ENCODE measurements at regions not wholly inside any gene's neighbourhood (a gene's known extent, or its start where the extent isn't known, plus 50 kb on each side); places are given as distances from the start of the nearest gene placed in this dataset.
A peak's percentile ranks its signal among the peaks of the same experiment; 100 is the strongest.

DNA sequence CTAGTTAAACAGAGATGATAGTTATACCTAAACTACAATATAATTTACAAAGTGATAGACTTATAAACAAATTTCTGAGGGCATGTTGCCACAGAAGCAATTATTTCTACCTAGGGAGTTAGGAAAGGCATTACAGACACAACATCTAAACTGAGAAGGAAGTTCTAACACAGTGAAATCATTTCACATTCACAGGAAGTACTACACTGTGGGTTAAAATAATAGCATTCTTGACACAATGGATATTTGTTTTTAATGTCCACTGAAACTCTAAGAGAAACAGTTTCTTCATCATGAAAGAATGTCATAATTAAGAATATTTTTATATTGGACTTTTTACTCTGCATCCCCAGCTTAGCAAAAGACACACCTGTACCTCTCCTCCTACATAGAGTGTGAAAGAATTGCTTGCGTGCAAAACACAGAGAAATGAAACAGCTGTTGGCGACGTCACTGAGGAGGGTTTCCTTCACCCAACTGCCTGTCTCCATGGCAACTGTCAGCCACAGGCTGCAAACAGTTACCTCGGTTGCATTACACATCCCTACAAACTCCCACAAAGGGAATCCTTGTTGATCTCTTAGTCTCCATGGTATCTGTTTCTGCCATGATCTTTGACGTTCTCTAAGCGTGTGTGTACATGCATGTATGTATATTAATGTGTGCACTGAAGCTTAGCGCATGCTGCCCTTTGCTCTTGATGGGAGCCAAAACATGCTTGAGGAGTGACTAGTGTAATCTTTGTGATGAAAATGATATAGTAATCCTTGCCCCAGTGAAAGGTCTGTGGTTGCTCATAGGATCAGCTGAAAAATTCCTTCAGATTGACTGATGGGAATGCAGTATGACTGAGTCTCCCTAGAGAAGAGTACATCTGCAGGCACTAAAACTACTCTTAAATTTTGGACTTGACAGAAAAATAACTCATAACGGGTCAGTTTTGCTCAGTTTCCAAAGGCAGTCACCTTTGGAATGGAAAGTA, 168.5 kb downstream of the ACTL7B start:
- no peaks in the 10 kb centered on the region for H3K4me1 ChIP-seq (ENCODE audit: insufficient read depth)
- H3K4me2 ChIP-seq, result no peak overlapping the region
- no peaks in the 10 kb centered on the region for H3K27me3 ChIP-seq
- no peak overlapping the region for H3K27ac ChIP-seq
- peak; percentile 48 for DNase-seq (ENCODE audit: low spot score)
- TF ChIP-seq EZH2phosphoT487 (IDR thresholded peaks at IDR 0.05; ENCODE audit: low read depth, severe bottlenecking, unreplicated experiment) (no peak), EZH2 (IDR thresholded peaks at IDR 0.05; ENCODE audit: borderline replicate concordance) (no peak), CTCF (IDR thresholded peaks at IDR 0.05; ENCODE audit: poor library complexity) (no peak)
- H3K79me2 ChIP-seq, result no peaks in the 10 kb centered on the region
- no peaks in the 10 kb centered on the region for H3K9me3 ChIP-seq (ENCODE audit: low read depth)
- WGBS (ENCODE audit: low lambda C conversion rate, missing lambda C conversion rate), result 81% methylated on average over 8 of the region's 8 CpGs
- H4K20me1 ChIP-seq (ENCODE audit: insufficient read depth, poor library complexity, severe bottlenecking), result no peaks in the 10 kb centered on the region
- no peaks in the 10 kb centered on the region for H3K9me2 ChIP-seq (replicated peaks; ENCODE audit: insufficient read depth)
- H3K4me3 ChIP-seq, result no peak overlapping the region
- H3K36me3 ChIP-seq (replicated peaks; ENCODE audit: insufficient read depth, low read depth), result no peaks in the 10 kb centered on the region
- no peak overlapping the region for H2AFZ ChIP-seq

DNA sequence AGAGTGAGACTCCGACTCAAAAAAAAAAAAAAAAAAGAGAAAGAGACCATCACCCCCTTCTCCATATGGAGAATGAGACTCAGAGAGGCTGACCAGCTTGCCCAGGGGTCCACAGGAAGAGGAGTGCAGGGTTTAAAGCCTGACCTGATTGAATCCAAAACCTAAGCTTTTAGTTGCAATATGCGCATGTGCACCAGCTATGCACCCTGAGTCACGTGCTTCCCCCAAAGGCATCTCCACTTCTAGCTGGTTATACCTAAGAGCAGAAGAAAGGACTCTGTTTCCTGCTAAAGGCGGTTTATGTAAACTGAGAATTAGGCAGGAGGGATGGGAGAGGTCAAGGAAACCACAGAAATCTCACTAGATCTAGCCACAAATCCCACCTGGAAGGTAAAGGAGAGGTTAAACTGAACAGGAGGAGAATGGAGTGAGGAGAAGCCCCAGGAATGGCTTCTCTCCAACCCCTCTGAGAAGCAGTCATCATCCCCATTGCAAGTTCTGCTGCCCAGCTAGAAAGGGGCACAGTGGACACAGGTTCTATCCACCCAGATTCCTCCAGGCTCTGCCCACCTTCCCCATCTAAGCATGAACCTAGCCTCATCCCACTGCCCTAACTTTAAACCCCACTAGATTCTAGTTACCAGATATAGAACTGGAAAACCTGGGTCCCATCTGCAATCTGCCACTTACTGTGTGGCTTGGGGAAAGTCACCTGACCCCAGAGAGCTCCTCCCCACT, 171.3 kb downstream of the ACTL7B start:
- H3K9me2 ChIP-seq (replicated peaks; ENCODE audit: insufficient read depth), result no peaks in the 10 kb centered on the region
- WGBS (ENCODE audit: low lambda C conversion rate, missing lambda C conversion rate), result 83% methylated on average over 4 of the region's 4 CpGs

DNA sequence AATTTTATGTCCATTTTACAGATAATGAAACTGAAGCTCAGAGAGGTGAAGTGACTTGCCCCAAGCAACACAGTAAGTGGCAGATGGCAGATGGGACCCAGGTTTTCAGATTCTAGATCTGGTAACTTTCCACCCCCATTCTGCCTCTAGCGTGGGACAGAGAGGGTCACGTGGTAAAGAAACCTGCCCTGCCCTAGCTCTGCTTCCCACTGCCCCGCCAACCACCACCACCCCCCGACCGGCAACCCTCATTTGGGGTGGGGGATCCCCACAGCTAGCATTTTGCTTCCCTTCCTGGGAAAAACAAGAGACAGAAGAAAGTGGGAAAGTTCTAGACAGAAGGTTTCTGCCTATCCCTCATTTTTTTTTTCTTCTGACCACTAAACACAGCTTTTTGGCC, 172.5 kb downstream of the ACTL7B start:
- Histone ChIP-seq H3K4me2 (no peak overlapping the region), H2AFZ (no peak overlapping the region), H3K4me1 (ENCODE audit: insufficient read depth) (no peaks in the 10 kb centered on the region), H3K27me3 (no peaks in the 10 kb centered on the region), H3K27ac (no peak overlapping the region), H3K79me2 (no peaks in the 10 kb centered on the region), H3K9me2 (replicated peaks; ENCODE audit: insufficient read depth) (no peaks in the 10 kb centered on the region), H3K9me3 (ENCODE audit: low read depth) (no peaks in the 10 kb centered on the region), H3K36me3 (replicated peaks; ENCODE audit: insufficient read depth, low read depth) (no peaks in the 10 kb centered on the region), H4K20me1 (ENCODE audit: insufficient read depth, poor library complexity, severe bottlenecking) (no peaks in the 10 kb centered on the region), H3K4me3 (no peak overlapping the region)
- 95% methylated on average over 5 of the region's 5 CpGs for WGBS (ENCODE audit: low lambda C conversion rate, missing lambda C conversion rate)
- DNase-seq (ENCODE audit: low spot score), result no peak
- TF ChIP-seq CTCF (IDR thresholded peaks at IDR 0.05; ENCODE audit: poor library complexity) (no peak), EZH2phosphoT487 (IDR thresholded peaks at IDR 0.05; ENCODE audit: low read depth, severe bottlenecking, unreplicated experiment) (no peak), EZH2 (IDR thresholded peaks at IDR 0.05; ENCODE audit: borderline replicate concordance) (no peak)

More for the DNA sequence above, 171.3 kb downstream of the ACTL7B start:
- H3K36me3 ChIP-seq (replicated peaks; ENCODE audit: insufficient read depth, low read depth), result no peaks in the 10 kb centered on the region
- H2AFZ ChIP-seq, result no peak overlapping the region
- H4K20me1 ChIP-seq (ENCODE audit: insufficient read depth, poor library complexity, severe bottlenecking), result no peaks in the 10 kb centered on the region
- H3K4me3 ChIP-seq, result no peak overlapping the region
- no peak overlapping the region for H3K4me2 ChIP-seq
- TF ChIP-seq EZH2phosphoT487 (IDR thresholded peaks at IDR 0.05; ENCODE audit: low read depth, severe bottlenecking, unreplicated experiment), result no peak
- TF ChIP-seq EZH2 (IDR thresholded peaks at IDR 0.05; ENCODE audit: borderline replicate concordance), result no peak
- TF ChIP-seq CTCF (IDR thresholded peaks at IDR 0.05; ENCODE audit: poor library complexity), result no peak
- no peak for DNase-seq (ENCODE audit: low spot score)
- H3K79me2 ChIP-seq, result no peaks in the 10 kb centered on the region
- H3K27ac ChIP-seq, result no peak overlapping the region
- no peaks in the 10 kb centered on the region for H3K9me3 ChIP-seq (ENCODE audit: low read depth)
- H3K27me3 ChIP-seq, result no peaks in the 10 kb centered on the region
- no peaks in the 10 kb centered on the region for H3K4me1 ChIP-seq (ENCODE audit: insufficient read depth)
